Small intestine (tissue), 7 donors: ENCODE measurements at regions not wholly inside any gene's neighbourhood (a gene's known extent, or its start where the extent isn't known, plus 50 kb on each side); places are given as distances from the start of the nearest gene placed in this dataset.
A peak's percentile ranks its signal among the peaks of the same experiment; 100 is the strongest.
"Not testable (repeated sequence)": the region's sequence is repeated elsewhere in the genome, so short reads cannot be mapped to it uniquely, and the experiment has no call there.

Experiments
- DNase-seq, 2 donors: peaks; one replicate each; pipeline versions ENCODE4 v3.0.0 to v3.0.0-alpha.2; 2013
- FAIRE-seq: peaks from 2 replicates; lab custom pipeline; 2012; peaks lifted over from hg19 to GRCh38; lab: Jason Lieb, UNC
- H3K27ac ChIP-seq, 3 donors: one replicate each; pipeline ENCODE4 v1.5.1; 2013; ENCODE audit warnings: low read length in 2 of 3, mild to moderate bottlenecking in 2 of 3, control low read depth in 1 of 3, inconsistent platforms in 1 of 3, low read depth in 1 of 3, moderate library complexity in 1 of 3
- H3K27me3 ChIP-seq, 3 donors: one replicate each; pipeline ENCODE4 v1.6.1; 2013; ENCODE audit warnings: low read length in 3 of 3, inconsistent platforms in 1 of 3; ENCODE audit not compliant: control insufficient read depth in 3 of 3, insufficient read depth in 3 of 3
- H3K36me3 ChIP-seq, 3 donors: one replicate each; pipeline ENCODE4 v1.6.1; 2013; ENCODE audit warnings: low read length in 3 of 3, inconsistent platforms in 1 of 3, low read depth in 1 of 3, mild to moderate bottlenecking in 1 of 3, moderate library complexity in 1 of 3; ENCODE audit not compliant: control insufficient read depth in 3 of 3, insufficient read depth in 2 of 3
- H3K4me1 ChIP-seq, 3 donors: one replicate each; pipeline ENCODE4 v1.6.1; 2013; ENCODE audit warnings: low read length in 2 of 3, inconsistent platforms in 1 of 3, low read depth in 1 of 3, mild to moderate bottlenecking in 1 of 3, moderate library complexity in 1 of 3; ENCODE audit not compliant: control insufficient read depth in 3 of 3, insufficient read depth in 2 of 3
- H3K4me3 ChIP-seq, 3 donors: one replicate each; pipeline ENCODE4 v1.5.1; 2013; ENCODE audit warnings: low read length in 3 of 3, control low read depth in 1 of 3, inconsistent platforms in 1 of 3, low read depth in 1 of 3, mild to moderate bottlenecking in 1 of 3, moderate library complexity in 1 of 3
- H3K9me3 ChIP-seq, 2 donors: one replicate each; pipeline ENCODE4 v1.6.1; 2013; ENCODE audit warnings: low read depth in 1 of 2, low read length in 1 of 2; ENCODE audit not compliant: control insufficient read depth in 2 of 2, insufficient read depth in 1 of 2
- WGBS, 3 donors: extraction: QIAGEN DNeasy Blood & Tissue Kit; methylation state at CpG; one replicate each; pipeline ENCODE4 v1.1.7; 2013; 5-methylcytosine and 5-hydroxymethylcytosine counted together
- donor health status: healthy with polysubstance abuse.
- donor health status: control.
- donor health status: control.
- donor health status: Bipolar disorder and iron deficiency.
- donor health status: healthy.

GRCh38 chr6:137630666-137631065 is 136.5 kb upstream of the OLIG3 start:
- no peak for FAIRE-seq
- no peak overlapping the region for H3K27ac ChIP-seq
- peaks cover 0 to 2% (median 0%) of the 10 kb centered on the region in 3 donors for H3K4me1 ChIP-seq
- no peaks in the 10 kb centered on the region for H3K27me3 ChIP-seq
- WGBS, 3 donors: 22 to 54% (median 35%) methylated on average over 1 of the region's 1 CpG
- no peak overlapping the region for H3K4me3 ChIP-seq
- no peaks in the 10 kb centered on the region for H3K9me3 ChIP-seq
- peak in 1 of 2 donors; percentile 5 for DNase-seq
- no peaks in the 10 kb centered on the region for H3K36me3 ChIP-seq

GRCh38 chr6:137631323-137631722 is 137.1 kb upstream of the OLIG3 start:
- peaks cover 0 to 2% (median 0%) of the 10 kb centered on the region in 3 donors for H3K4me1 ChIP-seq
- H3K27ac ChIP-seq: no peak overlapping the region
- H3K36me3 ChIP-seq: no peaks in the 10 kb centered on the region
- no peaks in the 10 kb centered on the region for H3K9me3 ChIP-seq
- no peaks in the 10 kb centered on the region for H3K27me3 ChIP-seq
- H3K4me3 ChIP-seq: no peak overlapping the region
- DNase-seq (no peak), FAIRE-seq (no peak)
- WGBS, 3 donors: 77 to 81% (median 81%) methylated on average over 2 of the region's 2 CpGs

- H3K9me3 ChIP-seq, H3K27me3 ChIP-seq, FAIRE-seq, H3K4me3 ChIP-seq, H3K36me3 ChIP-seq, H3K27ac ChIP-seq, DNase-seq, H3K4me1 ChIP-seq: not testable (repeated sequence)
- 76 to 82% (median 78%) methylated on average over 9 of the region's 9 CpGs for WGBS, 3 donors
Observed at GRCh38 chr6:137634177-137634576, 140.0 kb upstream of the OLIG3 start.

- no peak overlapping the region for H3K4me3 ChIP-seq
Observed at GRCh38 chr6:137637121-137637520, 142.9 kb upstream of the OLIG3 start.

GRCh38 chr6:137638926-137639706 is 144.9 kb upstream of the OLIG3 start:
- H3K27me3 ChIP-seq: no peaks in the 10 kb centered on the region
- FAIRE-seq: no peak

More at GRCh38 chr6:137637121-137637520, 142.9 kb upstream of the OLIG3 start:
- FAIRE-seq (no peak), DNase-seq (no peak)
- Histone ChIP-seq H3K36me3 (no peaks in the 10 kb centered on the region), H3K27me3 (no peaks in the 10 kb centered on the region), H3K27ac (no peak overlapping the region), H3K9me3 (no peaks in the 10 kb centered on the region), H3K4me1 (peaks cover 0 to 5% (median 0%) of the 10 kb centered on the region in 3 donors)
- WGBS, 3 donors: 38 to 63% (median 57%) methylated on average over 1 of the region's 1 CpG

GRCh38 chr6:137640086-137640485 is 145.9 kb upstream of the OLIG3 start:
- no peak for FAIRE-seq
- WGBS, 3 donors: 88 to 94% (median 93%) methylated on average over 7 of the region's 7 CpGs
- no peak for DNase-seq
- Histone ChIP-seq H3K27me3 (no peaks in the 10 kb centered on the region), H3K4me3 (no peak overlapping the region), H3K27ac (no peak overlapping the region), H3K9me3 (peaks cover 0 to 3% of the 10 kb centered on the region in 2 donors), H3K4me1 (peaks cover 0 to 5% (median 0%) of the 10 kb centered on the region in 3 donors), H3K36me3 (no peaks in the 10 kb centered on the region)

More at GRCh38 chr6:137638926-137639706, 144.9 kb upstream of the OLIG3 start:
- no peak overlapping the region for H3K27ac ChIP-seq
- no peak for DNase-seq
- WGBS, 3 donors: 40 to 54% (median 49%) methylated on average over 3 of the region's 3 CpGs
- no peak overlapping the region for H3K4me3 ChIP-seq
- peaks cover 0 to 5% (median 0%) of the 10 kb centered on the region in 3 donors for H3K4me1 ChIP-seq
- H3K9me3 ChIP-seq: peaks cover 0 to 3% of the 10 kb centered on the region in 2 donors
- H3K36me3 ChIP-seq: no peaks in the 10 kb centered on the region

- WGBS, 3 donors: 8 to 11% (median 10%) methylated on average over 6 of the region's 6 CpGs
- Histone ChIP-seq H3K4me3 (no peak overlapping the region), H3K9me3 (peaks cover 0 to 6% of the 10 kb centered on the region in 2 donors), H3K36me3 (no peaks in the 10 kb centered on the region), H3K4me1 (peaks cover 0 to 11% (median 0%) of the 10 kb centered on the region in 3 donors), H3K27ac (no peak overlapping the region), H3K27me3 (no peaks in the 10 kb centered on the region)
- FAIRE-seq (peak; percentile 78), DNase-seq (peak; percentile 86 to 90)
Observed at GRCh38 chr6:137641474-137642077, 147.4 kb upstream of the OLIG3 start.

- not testable (repeated sequence) for H3K27ac ChIP-seq, H3K36me3 ChIP-seq, H3K9me3 ChIP-seq, H3K4me3 ChIP-seq, FAIRE-seq, DNase-seq, H3K27me3 ChIP-seq
- 52 to 66% (median 53%) methylated on average over 4 of the region's 4 CpGs for WGBS, 3 donors
- H3K4me1 ChIP-seq: peaks cover 0 to 21% (median 0%) of the 10 kb centered on the region in 3 donors
Observed at GRCh38 chr6:137643210-137643609, 149.0 kb upstream of the OLIG3 start.
